T47D (cell line): ENCODE measurements at regions not wholly inside any gene's neighbourhood (a gene's known extent, or its start where the extent isn't known, plus 50 kb on each side); places are given as distances from the start of the nearest gene placed in this dataset.
"Not testable (repeated sequence)": the region's sequence is repeated elsewhere in the genome, so short reads cannot be mapped to it uniquely, and the experiment has no call there.

ENCODE experiments used
- DNase-seq, 2 experiments: peaks; one replicate each; pipeline versions ENCODE4 v3.0.0 to v3.0.0-alpha.2; 2011 to 2012; ENCODE audit warnings: low read depth in 1 of 2, low spot score in 1 of 2
- JUND ChIP-seq: IDR thresholded peaks from 2 replicates; pipeline ENCODE4 v1.6.1; 2012; ENCODE audit warnings: low read depth
- in situ Hi-C: cut with HindIII; loops from 2 replicates; pipeline ENCODE4 v1.10.0; 2016; ENCODE audit warnings: low sequenced_read_pairs, low pct_unique_long_range_greater_than_20kb

DNA sequence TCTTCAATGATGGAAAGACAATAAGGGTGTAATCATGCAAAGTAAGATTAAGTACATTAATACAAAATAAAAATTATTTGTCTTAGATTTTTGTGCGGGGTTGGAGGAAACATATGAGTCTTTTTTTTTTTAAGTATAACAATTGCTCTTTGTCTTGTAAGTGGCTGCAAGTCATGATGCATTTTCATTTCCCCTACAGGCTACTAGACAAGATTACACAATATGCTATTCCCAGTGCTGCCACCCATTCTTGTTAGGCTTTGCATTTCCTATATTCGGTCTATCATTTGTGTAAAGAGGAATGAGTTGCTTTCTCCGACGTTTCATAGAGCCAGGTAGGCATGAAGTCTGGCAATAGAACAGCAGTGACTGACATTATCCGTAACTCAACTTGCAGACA, 294.2 kb upstream of the CYLC2 start:
- DNase-seq = no peak
- in situ Hi-C loops = no loop called here
- no peak for TF ChIP-seq JUND

DNA sequence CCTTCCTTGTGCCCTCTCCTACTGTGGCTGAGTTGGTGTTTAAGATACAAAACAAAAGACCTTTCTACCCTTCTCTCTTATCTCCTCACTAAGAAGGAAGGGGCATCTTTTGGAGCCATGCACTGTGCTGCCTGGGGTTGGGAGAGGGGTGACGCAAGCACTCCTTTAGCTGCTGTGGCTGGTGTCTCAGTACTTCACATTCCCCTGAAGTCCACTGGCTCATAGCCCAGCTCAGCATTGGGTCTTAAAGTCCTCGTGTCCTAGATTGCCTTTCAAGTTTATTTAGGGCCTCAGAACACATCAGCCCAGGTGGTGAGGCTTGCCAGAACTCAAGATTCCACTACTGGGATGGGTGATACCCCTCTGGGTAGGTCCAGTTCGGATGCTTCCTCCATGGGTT, 325.9 kb upstream of the CYLC2 start:
- no peak for DNase-seq
- in situ Hi-C loops = no loop called here
- no peak for TF ChIP-seq JUND

DNA sequence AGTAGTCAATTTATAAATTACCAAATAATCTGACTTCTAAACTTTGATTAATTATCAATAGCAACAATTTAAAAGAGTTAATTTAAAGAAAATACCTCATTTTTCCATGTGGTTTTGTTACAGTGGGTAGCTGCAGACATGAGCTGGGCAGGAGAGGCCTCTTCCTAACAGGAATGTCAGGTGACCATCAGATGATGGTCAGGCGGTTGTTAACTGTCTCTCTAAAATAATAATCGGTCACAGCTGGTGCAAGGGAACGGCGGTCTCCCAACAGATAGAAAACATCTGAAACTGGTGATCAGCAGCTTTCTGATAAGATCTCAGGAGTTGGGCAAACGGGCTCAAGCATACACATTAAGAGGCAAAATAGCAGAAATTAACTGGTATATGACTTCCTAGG, 342.7 kb upstream of the CYLC2 start:
- in situ Hi-C loops = no loop called here
- TF ChIP-seq JUND = no peak
- DNase-seq = no peak

DNA sequence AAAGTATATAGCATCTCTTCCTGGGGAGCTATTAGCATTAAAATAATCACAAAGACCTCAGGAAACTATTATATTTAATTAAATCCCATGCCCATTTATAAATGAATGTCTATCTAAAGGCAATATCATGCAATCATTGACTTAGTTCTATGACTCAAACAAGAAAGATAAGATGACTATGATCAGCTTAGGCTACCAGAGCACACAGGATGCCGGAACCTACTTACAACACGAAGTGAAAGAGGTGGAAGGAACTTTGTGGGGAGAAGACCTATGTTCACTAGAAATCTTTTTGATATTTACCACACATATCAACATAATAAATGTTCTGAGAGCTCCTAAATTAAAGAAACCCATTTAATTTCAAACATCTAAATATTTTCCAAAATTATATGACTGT, 344.2 kb upstream of the CYLC2 start:
- in situ Hi-C loops = no loop called here
- no peak for DNase-seq
- TF ChIP-seq JUND = no peak

DNA sequence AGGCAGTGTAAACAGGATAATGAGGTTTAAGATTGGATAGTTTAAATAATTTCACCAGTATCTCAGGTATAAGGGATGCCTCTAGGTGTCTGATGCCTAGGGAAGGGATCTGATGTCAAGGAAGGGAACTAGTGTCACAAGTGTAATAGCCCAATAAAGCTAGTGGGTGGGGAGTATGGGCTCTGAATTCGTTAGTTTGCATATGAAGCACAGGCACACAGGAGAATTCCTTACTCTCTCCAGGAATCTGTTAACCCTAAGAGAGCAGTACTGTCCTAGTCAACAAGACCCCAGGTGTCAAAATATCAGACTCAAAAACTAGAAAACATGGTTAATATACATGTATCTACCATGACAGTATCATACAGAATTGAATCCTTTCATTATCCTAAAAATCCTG, 352.5 kb upstream of the CYLC2 start:
- in situ Hi-C loops = no loop called here
- no peak for DNase-seq
- TF ChIP-seq JUND = no peak

DNA sequence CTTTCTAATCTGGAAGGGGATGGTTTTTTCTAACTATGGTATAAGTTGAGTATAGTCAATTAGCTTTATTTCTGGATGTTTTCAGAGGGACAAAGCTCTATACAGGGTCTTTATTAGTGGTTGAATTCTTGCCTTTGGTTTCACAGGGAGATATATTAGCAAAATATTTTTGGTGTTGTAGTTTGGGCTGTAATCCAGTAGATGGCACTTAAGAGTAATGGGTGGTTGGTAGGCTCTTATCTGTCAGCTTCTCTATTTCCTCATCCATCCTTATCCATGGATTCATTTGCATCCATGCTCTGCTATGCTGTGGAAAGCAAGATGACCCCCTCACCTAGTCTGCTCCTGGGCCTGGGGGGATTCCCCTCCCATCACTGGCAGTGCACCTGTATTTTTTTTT, 363.6 kb upstream of the CYLC2 start:
- in situ Hi-C loops = no loop called here
- DNase-seq = peak in 1 of 2 experiments; percentile 20
- no peak for TF ChIP-seq JUND

DNA sequence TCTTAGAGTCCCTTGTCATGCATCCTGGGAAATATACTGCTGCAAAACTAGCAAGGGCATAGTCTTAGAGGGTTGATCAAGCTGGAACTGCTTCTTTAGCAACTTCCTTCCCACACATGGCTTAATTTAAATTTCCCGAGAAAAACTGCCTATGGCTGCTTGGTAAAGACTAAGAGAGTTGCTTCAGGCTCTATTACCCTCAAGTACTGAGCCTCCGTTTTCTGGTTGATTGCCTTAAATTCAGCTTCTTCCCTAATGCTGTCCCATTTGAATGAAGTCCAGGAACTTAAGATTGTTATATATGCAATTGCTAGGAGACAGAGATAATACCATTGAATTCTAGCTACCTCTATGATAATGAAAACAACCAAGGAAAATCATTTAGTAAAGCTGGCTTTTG, 385.7 kb upstream of the CYLC2 start:
- TF ChIP-seq JUND = no peak
- in situ Hi-C loops = no loop called here
- no peak for DNase-seq

DNA sequence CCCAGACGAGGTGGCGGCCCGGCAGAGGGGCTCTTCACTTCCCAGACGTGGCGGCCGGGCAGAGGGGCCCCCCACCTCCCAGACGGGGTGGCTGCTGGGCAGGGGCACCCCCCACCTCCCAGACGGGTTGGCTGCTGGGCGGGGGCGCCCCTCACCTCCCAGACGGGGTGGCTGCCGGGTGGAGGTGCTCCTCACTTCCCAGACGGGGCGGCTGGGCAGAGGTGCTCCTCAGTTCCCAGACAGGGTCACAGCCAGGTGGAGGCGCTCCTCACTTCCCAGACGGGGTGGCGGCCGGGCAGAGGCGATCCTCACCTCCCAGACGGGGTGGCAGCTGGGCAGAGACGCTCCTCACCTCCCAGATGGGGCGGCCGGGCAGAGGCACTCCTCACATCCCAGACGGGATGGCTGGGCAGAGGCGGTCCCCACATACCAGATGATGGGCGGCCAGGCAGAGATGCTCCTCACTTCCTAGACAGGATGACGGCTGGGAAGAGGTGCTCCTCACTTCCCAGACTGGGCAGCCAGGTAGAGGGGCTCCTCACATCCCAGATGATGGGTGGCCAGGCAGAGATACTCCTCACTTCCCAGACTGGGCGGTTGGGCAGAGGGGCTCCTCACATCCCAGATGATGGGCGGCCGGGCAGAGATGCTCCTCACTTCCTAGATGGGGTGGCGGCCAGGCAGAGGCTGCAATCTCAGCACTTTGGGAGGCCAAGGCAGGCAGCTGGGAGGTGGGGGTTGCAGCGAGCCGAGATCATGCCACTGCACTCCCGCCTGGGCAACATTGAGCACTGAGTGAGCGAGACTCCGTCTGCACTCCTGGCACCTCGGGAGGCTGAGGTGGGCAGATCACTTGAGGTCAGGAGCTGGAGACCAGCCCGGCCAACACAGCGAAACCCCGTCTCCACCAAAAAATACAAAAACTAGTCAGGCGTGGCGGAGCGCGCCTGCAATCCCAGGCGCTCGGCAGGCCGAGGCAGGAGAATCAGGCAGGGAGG, 391.6 kb upstream of the CYLC2 start:
- in situ Hi-C loops, DNase-seq: not testable (repeated sequence)

DNA sequence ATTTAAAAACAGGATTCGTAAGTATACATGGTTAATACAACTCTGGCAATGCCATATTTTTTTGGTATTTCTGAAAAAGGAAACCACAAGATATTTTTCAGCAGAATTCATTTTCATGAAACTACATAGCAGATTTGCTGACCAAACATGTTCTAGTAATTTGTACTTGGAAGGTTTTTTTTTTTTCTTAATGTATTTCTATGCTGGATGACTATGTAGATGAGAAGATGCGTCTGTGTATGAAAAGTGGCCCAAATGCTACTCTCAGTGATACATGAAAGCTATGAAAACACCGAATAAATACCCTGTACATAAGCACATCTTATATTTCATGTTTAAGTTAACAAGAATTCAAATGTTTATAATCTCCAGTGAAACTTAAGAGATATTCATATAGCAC, 400.9 kb upstream of the CYLC2 start:
- no peak for TF ChIP-seq JUND
- in situ Hi-C loops = no loop called here

DNA sequence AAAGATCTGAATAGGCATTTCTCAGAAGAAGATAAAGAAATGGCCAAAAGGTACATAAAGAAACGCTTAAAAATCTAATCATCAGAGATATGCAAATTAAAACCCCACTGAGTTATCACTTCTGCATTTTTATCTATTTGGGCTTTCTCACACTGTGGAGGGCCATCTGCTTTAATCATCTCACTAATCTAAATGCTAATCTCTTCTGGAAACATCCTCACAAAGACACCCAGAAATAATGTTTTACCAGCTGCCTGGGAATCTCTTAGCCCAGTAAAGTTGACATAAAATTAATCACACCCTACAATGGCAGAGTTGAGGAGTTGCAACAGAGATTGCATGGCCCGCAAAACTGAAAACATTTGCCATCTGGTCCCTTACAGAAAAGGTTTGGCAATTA, 407.9 kb upstream of the CYLC2 start:
- in situ Hi-C loops = no loop called here
- no peak for TF ChIP-seq JUND
- DNase-seq = no peak

More for the DNA sequence above, 400.9 kb upstream of the CYLC2 start:
- no peak for DNase-seq

DNA sequence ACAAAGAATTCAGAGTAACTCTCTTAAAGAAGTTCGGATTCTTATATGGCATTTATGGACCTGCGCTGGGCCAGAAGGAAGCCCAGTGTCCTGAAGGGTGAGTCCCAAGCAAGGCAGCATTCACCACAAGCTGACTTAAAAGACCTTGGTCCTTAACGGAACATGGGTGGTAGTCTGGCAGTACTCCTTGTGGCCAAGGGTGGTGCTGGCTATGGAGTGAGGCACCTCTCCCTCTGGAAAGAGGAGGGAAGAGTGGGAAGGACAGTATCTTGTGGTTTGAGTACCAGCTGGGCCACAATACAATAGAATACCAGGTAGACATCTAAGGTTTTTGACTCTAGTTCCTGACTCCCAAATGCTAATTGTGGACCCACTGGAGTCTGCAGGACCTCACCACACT, 425.7 kb upstream of the CYLC2 start:
- in situ Hi-C loops = no loop called here
- no peak for DNase-seq
- TF ChIP-seq JUND = no peak

DNA sequence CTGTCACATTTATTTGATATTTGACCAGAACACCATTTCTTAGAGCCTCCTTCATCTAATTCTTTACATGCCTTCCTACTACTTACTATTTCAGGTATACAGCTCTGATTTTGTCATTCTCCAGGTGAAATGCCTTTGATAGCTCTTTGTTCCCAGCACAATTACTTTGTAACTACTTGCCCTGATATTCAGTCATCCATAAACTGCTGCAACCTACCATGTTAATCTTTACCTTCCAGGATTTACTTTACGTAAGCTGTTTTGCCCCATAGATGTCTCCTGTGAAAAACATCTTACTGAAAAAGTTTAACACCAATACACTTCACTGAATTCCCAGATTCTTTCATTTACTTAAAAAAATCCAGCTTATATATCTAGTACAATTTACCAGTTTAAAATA, 443.8 kb upstream of the CYLC2 start:
- in situ Hi-C loops = no loop called here
- no peak for DNase-seq
- TF ChIP-seq JUND = no peak

DNA sequence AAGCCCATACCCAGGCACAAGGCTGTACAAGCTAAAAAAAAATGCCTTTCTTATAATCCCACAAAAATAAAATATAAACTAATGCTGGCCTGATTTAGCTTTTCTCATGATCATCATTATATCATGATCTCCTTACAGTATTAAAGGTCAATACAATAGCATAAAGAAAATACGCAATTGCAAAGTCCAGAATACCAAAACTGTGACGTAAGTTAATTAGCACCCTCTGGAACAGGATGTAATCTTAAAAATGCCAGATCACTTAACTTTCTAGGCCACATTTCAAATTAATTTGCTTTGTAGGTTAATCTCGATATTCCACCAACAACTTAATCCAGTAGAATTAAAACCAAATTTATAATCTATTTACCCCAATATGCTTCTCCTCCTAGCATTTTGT, 444.2 kb upstream of the CYLC2 start:
- in situ Hi-C loops = no loop called here
- no peak for DNase-seq
- TF ChIP-seq JUND = no peak

DNA sequence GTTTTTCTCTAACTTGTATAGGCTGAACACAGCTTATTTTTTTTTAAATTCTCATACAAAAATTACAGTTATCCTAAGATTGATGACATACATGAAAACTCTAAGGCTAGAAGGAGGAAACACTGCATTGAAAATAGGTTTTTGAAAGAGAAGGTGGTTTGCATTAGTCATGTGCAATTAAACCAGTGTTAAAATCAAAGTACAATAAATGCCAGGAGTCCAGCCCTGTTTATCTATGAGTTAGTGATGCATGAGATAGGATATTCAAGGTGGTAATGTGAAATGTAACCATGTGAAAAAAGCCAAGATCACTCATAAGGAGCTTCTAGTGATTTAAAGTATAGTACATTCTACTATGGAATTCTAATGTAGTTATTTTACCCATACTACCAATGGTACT, 444.9 kb upstream of the CYLC2 start:
- TF ChIP-seq JUND = no peak
- in situ Hi-C loops = no loop called here
- DNase-seq = no peak
